Inflammatory macrophage treated with lipopolysaccharide for 4 hours (primary cell): ENCODE measurements at regions not wholly inside any gene's neighbourhood (a gene's known extent, or its start where the extent isn't known, plus 50 kb on each side); places are given as distances from the start of the nearest gene placed in this dataset.
A peak's percentile ranks its signal among the peaks of the same experiment; 100 is the strongest.

Experiments used
- DNase-seq: peaks from one replicate; pipeline ENCODE4 v3.0.0-alpha.2; 2020

GRCh38 chr4:85274955-85275354 lies 200.0 kb upstream of the ARHGAP24 start:
- DNase-seq: no peak

GRCh38 chr4:85280963-85281362 lies 194.0 kb upstream of the ARHGAP24 start:
- no peak for DNase-seq

GRCh38 chr4:85291226-85291625 lies 183.7 kb upstream of the ARHGAP24 start:
- no peak for DNase-seq

GRCh38 chr4:85298037-85298436 lies 176.9 kb upstream of the ARHGAP24 start:
- no peak for DNase-seq

- DNase-seq: no peak
These were observed 172.7 kb upstream of the ARHGAP24 start for GRCh38 chr4:85302193-85302736.

- DNase-seq: no peak
These were observed 172.2 kb upstream of the ARHGAP24 start for GRCh38 chr4:85302756-85303155.

- no peak for DNase-seq
These were observed 156.5 kb upstream of the ARHGAP24 start for GRCh38 chr4:85318415-85318814.

GRCh38 chr4:85358831-85359230 lies 116.1 kb upstream of the ARHGAP24 start:
- DNase-seq: no peak

GRCh38 chr4:85362550-85362949 lies 112.4 kb upstream of the ARHGAP24 start:
- no peak for DNase-seq

GRCh38 chr4:85367815-85368214 lies 107.1 kb upstream of the ARHGAP24 start:
- no peak for DNase-seq

- DNase-seq: no peak
These were observed 106.7 kb upstream of the ARHGAP24 start for GRCh38 chr4:85368240-85368639.

GRCh38 chr4:85368932-85369331 lies 106.0 kb upstream of the ARHGAP24 start:
- peak; percentile 17 for DNase-seq

- DNase-seq: no peak
These were observed 105.1 kb upstream of the ARHGAP24 start for GRCh38 chr4:85369703-85370380.

GRCh38 chr4:85370400-85371032 lies 104.4 kb upstream of the ARHGAP24 start:
- peak; percentile 13 for DNase-seq

- no peak for DNase-seq
These were observed 102.0 kb upstream of the ARHGAP24 start for GRCh38 chr4:85372966-85373365.

GRCh38 chr4:85376285-85376684 lies 98.7 kb upstream of the ARHGAP24 start:
- no peak for DNase-seq

- no peak for DNase-seq
These were observed 93.0 kb upstream of the ARHGAP24 start for GRCh38 chr4:85381968-85382367.

- DNase-seq: no peak
These were observed 83.9 kb upstream of the ARHGAP24 start for GRCh38 chr4:85391071-85391470.

- no peak for DNase-seq
These were observed 83.2 kb upstream of the ARHGAP24 start for GRCh38 chr4:85391589-85392410.

- DNase-seq: no peak
These were observed 81.7 kb upstream of the ARHGAP24 start for GRCh38 chr4:85393201-85393600.

- no peak for DNase-seq
These were observed 76.7 kb upstream of the ARHGAP24 start for GRCh38 chr4:85398276-85398675.

GRCh38 chr4:85399270-85399669 lies 75.7 kb upstream of the ARHGAP24 start:
- DNase-seq: no peak

- no peak for DNase-seq
These were observed 72.6 kb upstream of the ARHGAP24 start for GRCh38 chr4:85402371-85402770.

- DNase-seq: no peak
These were observed 68.8 kb upstream of the ARHGAP24 start for GRCh38 chr4:85406185-85406584.
